ENCODE measurements at regions not wholly inside any gene's neighbourhood (a gene's known extent, or its start where the extent isn't known, plus 50 kb on each side); places are given as distances from the start of the nearest gene placed in this dataset.

DNA sequence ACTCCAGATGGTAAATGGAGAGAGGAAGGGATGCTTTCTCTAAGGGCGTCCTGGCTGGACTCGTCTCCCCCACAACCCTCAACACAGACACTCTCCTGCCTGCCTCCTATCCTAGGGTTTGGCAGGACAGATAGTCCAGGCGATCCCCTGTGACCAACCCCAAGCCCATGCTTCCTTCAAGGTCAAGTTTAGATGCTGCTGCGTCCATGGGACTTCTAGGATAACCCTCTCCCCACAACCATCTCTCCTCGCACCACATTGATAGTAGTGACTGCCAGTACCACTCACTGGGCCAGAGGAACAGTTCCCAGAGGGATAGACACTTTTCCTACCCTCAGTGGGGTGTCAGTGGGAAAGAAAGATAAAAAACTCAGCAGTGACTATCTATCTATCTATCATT lies 166.0 kb downstream of the ABHD5 start:
- ChIA-PET POLR2A (no interaction called here), SMC1A (ENCODE audit: uncharacterized antibody, unreplicated experiment) (interaction anchor here (1.0 to 2.5 kb wide), 8 partner anchors 13 to 347 kb away, joined by 3 to 16 read pairs (median 6); no protein-coding TSS in a partner anchor), CTCF (interaction anchor here (1.0 to 3.6 kb wide), 16 partner anchors 10 to 379 kb away, joined by 3 to 50 read pairs (median 6); partner anchors contain the start of gene ABHD5), RAD21 (ENCODE audit: unreplicated experiment) (interaction anchor here (1.0 to 2.1 kb wide), 7 partner anchors 55 to 378 kb away, joined by 3 to 13 read pairs (median 4); no protein-coding TSS in a partner anchor)
- no peak for TF ChIP-seq POLR2AphosphoS5 (IDR thresholded peaks at IDR 0.05; ENCODE audit: low read length)
- TF ChIP-seq RCOR1 (conservative IDR thresholded peaks at IDR 0.05; ENCODE audit: low read depth, low read length): no peak
- TF ChIP-seq SMC3 (IDR thresholded peaks at IDR 0.05; ENCODE audit: borderline replicate concordance, low read length): no peak
- TF ChIP-seq SREBF1 (IDR thresholded peaks at IDR 0.05; ENCODE audit: low read length): no peak
- no peak for TF ChIP-seq PAX8 (IDR thresholded peaks at IDR 0.05)
- no peak for TF ChIP-seq IKZF1 (conservative IDR thresholded peaks at IDR 0.05)
- no peak for TF ChIP-seq KAT2A (conservative IDR thresholded peaks at IDR 0.05; ENCODE audit: control insufficient read depth, low read depth, low read length)
- TF ChIP-seq, protein P1, sequence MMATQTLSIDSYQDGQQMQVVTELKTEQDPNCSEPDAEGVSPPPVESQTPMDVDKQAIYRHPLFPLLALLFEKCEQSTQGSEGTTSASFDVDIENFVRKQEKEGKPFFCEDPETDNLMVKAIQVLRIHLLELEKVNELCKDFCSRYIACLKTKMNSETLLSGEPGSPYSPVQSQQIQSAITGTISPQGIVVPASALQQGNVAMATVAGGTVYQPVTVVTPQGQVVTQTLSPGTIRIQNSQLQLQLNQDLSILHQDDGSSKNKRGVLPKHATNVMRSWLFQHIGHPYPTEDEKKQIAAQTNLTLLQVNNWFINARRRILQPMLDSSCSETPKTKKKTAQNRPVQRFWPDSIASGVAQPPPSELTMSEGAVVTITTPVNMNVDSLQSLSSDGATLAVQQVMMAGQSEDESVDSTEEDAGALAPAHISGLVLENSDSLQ (IDR thresholded peaks at IDR 0.05): no peak
- no peak for TF ChIP-seq ZNF384 (IDR thresholded peaks at IDR 0.05; ENCODE audit: borderline replicate concordance, low read depth, low read length)
- no peak for TF ChIP-seq HDGF (IDR thresholded peaks at IDR 0.05)
- TF ChIP-seq KLF5 (IDR thresholded peaks at IDR 0.05; ENCODE audit: partially characterized antibody): no peak
- no peak for TF ChIP-seq ATF7 (IDR thresholded peaks at IDR 0.05; ENCODE audit: low read depth)
- no peak for TF ChIP-seq RAD21 (IDR thresholded peaks at IDR 0.05; ENCODE audit: insufficient read depth, low read depth, low read length)
- TF ChIP-seq, protein P2, sequence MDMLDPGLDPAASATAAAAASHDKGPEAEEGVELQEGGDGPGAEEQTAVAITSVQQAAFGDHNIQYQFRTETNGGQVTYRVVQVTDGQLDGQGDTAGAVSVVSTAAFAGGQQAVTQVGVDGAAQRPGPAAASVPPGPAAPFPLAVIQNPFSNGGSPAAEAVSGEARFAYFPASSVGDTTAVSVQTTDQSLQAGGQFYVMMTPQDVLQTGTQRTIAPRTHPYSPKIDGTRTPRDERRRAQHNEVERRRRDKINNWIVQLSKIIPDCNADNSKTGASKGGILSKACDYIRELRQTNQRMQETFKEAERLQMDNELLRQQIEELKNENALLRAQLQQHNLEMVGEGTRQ (IDR thresholded peaks at IDR 0.05; ENCODE audit: borderline replicate concordance, low read depth, low read length): no peak
- no peak for TF ChIP-seq EGR1 (IDR thresholded peaks at IDR 0.05; ENCODE audit: borderline replicate concordance in 1 of 2, low read depth in 2 of 2, low read length in 2 of 2)
- TF ChIP-seq, protein P3, sequence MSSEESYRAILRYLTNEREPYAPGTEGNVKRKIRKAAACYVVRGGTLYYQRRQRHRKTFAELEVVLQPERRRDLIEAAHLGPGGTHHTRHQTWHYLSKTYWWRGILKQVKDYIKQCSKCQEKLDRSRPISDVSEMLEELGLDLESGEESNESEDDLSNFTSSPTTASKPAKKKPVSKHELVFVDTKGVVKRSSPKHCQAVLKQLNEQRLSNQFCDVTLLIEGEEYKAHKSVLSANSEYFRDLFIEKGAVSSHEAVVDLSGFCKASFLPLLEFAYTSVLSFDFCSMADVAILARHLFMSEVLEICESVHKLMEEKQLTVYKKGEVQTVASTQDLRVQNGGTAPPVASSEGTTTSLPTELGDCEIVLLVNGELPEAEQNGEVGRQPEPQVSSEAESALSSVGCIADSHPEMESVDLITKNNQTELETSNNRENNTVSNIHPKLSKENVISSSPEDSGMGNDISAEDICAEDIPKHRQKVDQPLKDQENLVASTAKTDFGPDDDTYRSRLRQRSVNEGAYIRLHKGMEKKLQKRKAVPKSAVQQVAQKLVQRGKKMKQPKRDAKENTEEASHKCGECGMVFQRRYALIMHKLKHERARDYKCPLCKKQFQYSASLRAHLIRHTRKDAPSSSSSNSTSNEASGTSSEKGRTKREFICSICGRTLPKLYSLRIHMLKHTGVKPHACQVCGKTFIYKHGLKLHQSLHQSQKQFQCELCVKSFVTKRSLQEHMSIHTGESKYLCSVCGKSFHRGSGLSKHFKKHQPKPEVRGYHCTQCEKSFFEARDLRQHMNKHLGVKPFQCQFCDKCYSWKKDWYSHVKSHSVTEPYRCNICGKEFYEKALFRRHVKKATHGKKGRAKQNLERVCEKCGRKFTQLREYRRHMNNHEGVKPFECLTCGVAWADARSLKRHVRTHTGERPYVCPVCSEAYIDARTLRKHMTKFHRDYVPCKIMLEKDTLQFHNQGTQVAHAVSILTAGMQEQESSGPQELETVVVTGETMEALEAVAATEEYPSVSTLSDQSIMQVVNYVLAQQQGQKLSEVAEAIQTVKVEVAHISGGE (CRISPR knock-in tag; IDR thresholded peaks at IDR 0.05): no peak
- no peak for TF ChIP-seq ZNF24 (IDR thresholded peaks at IDR 0.05)
- no peak for TF ChIP-seq SP1 (IDR thresholded peaks at IDR 0.05; ENCODE audit: low read depth, low read length)
- Histone ChIP-seq H3K4me2 (ENCODE audit: control insufficient read depth, insufficient read depth) (no peak overlapping the region), H3K9ac (ENCODE audit: control insufficient read depth, insufficient read depth, low read length) (no peak overlapping the region), H2AFZ (ENCODE audit: control insufficient read depth, low read depth, low read length) (no peak overlapping the region), H3K9me3 (replicated peaks; ENCODE audit: control insufficient read depth, insufficient read depth, low read length) (no peaks in the 10 kb centered on the region), H3K4me3 (no peak overlapping the region), H3K36me3 (ENCODE audit: control insufficient read depth in 2 of 2, insufficient read depth in 2 of 2, low read length in 1 of 2) (no peaks in the 10 kb centered on the region), H4K20me1 (ENCODE audit: control insufficient read depth, insufficient read depth) (no peaks in the 10 kb centered on the region), H3K27me3 (replicated peaks in 1 of 2; ENCODE audit: control insufficient read depth in 2 of 2, insufficient read depth in 2 of 2, low read length in 1 of 2) (peaks cover 7% of the 10 kb centered on the region in 2 experiments), H3K27ac (ENCODE audit: control insufficient read depth, insufficient read depth) (no peak overlapping the region), H3K79me2 (ENCODE audit: control insufficient read depth, insufficient read depth, low read length) (no peaks in the 10 kb centered on the region), H3K4me1 (ENCODE audit: control insufficient read depth, insufficient read depth, low read length) (no peaks in the 10 kb centered on the region)
- intact Hi-C loops (cut with micrococcal nuclease; ENCODE audit: unreplicated experiment): loop anchor here (10.0 kb wide), 1 partner anchor 312 kb away; no protein-coding TSS in a partner anchor
- DNase-seq (ENCODE audit: low read depth, low spot score) (no peak), FAIRE-seq (no peak), ATAC-seq (no peak)
- in situ Hi-C loops (cut with MboI): loop anchor here (5.0 kb wide), 1 partner anchor 341 kb away; no protein-coding TSS in a partner anchor
- BruUV-seq (replicated peaks): no TSS peak
- 17% methylated on average over 5 of the region's 5 CpGs for WGBS (ENCODE audit: insufficient coverage, insufficient replicate concordance, low lambda C conversion rate, missing lambda C conversion rate)
